ENCODE measurements at regions not wholly inside any gene's neighbourhood (a gene's known extent, or its start where the extent isn't known, plus 50 kb on each side); places are given as distances from the start of the nearest gene placed in this dataset.
"Not testable (repeated sequence)": the region's sequence is repeated elsewhere in the genome, so short reads cannot be mapped to it uniquely, and the experiment has no call there.

GRCh38 chr11:25456211-25456610, 875.7 kb upstream of the ANO3 start:
- H3K4me3 ChIP-seq (ENCODE audit: insufficient read depth, low read depth, low read length, poor library complexity, severe bottlenecking) = no peak overlapping the region
- H3K27me3 ChIP-seq (replicated peaks; ENCODE audit: control insufficient read depth, insufficient read depth, low read length, poor library complexity, severe bottlenecking) = no peaks in the 10 kb centered on the region
- no peaks in the 10 kb centered on the region for H3K36me3 ChIP-seq (ENCODE audit: control insufficient read depth, insufficient read depth, low read length)
- DNase-seq = no peak
- no peaks in the 10 kb centered on the region for H3K9me3 ChIP-seq (ENCODE audit: control insufficient read depth, low read length)
- no peaks in the 10 kb centered on the region for H3K4me1 ChIP-seq (ENCODE audit: control insufficient read depth, insufficient read depth, low read length, poor library complexity, severe bottlenecking)
- no peak overlapping the region for H3K27ac ChIP-seq (ENCODE audit: insufficient read depth, low read length, poor library complexity, severe bottlenecking)

- H3K9me3 ChIP-seq (ENCODE audit: control insufficient read depth, low read length) = peaks cover 5% of the 10 kb centered on the region
- H3K4me3 ChIP-seq (ENCODE audit: insufficient read depth, low read depth, low read length, poor library complexity, severe bottlenecking) = no peak overlapping the region
- DNase-seq = no peak
- no peak overlapping the region for H3K27ac ChIP-seq (ENCODE audit: insufficient read depth, low read length, poor library complexity, severe bottlenecking)
- no peaks in the 10 kb centered on the region for H3K27me3 ChIP-seq (replicated peaks; ENCODE audit: control insufficient read depth, insufficient read depth, low read length, poor library complexity, severe bottlenecking)
- H3K4me1 ChIP-seq (ENCODE audit: control insufficient read depth, insufficient read depth, low read length, poor library complexity, severe bottlenecking) = no peaks in the 10 kb centered on the region
- no peaks in the 10 kb centered on the region for H3K36me3 ChIP-seq (ENCODE audit: control insufficient read depth, insufficient read depth, low read length)
Measured at GRCh38 chr11:25483915-25484635, 847.9 kb upstream of the ANO3 start.

- Histone ChIP-seq H3K4me3 (ENCODE audit: insufficient read depth, low read depth, low read length, poor library complexity, severe bottlenecking) (no peak overlapping the region), H3K27me3 (replicated peaks; ENCODE audit: control insufficient read depth, insufficient read depth, low read length, poor library complexity, severe bottlenecking) (no peaks in the 10 kb centered on the region), H3K9me3 (ENCODE audit: control insufficient read depth, low read length) (peaks cover 5% of the 10 kb centered on the region), H3K36me3 (ENCODE audit: control insufficient read depth, insufficient read depth, low read length) (no peaks in the 10 kb centered on the region), H3K27ac (ENCODE audit: insufficient read depth, low read length, poor library complexity, severe bottlenecking) (no peak overlapping the region), H3K4me1 (ENCODE audit: control insufficient read depth, insufficient read depth, low read length, poor library complexity, severe bottlenecking) (no peaks in the 10 kb centered on the region)
- no peak for DNase-seq
Measured at GRCh38 chr11:25485315-25485714, 846.6 kb upstream of the ANO3 start.

- H3K4me1 ChIP-seq (ENCODE audit: control insufficient read depth, insufficient read depth, low read length, poor library complexity, severe bottlenecking); H3K9me3 ChIP-seq (ENCODE audit: control insufficient read depth, low read length); H3K27me3 ChIP-seq (replicated peaks; ENCODE audit: control insufficient read depth, insufficient read depth, low read length, poor library complexity, severe bottlenecking); DNase-seq; H3K36me3 ChIP-seq (ENCODE audit: control insufficient read depth, insufficient read depth, low read length); H3K4me3 ChIP-seq (ENCODE audit: insufficient read depth, low read depth, low read length, poor library complexity, severe bottlenecking); H3K27ac ChIP-seq (ENCODE audit: insufficient read depth, low read length, poor library complexity, severe bottlenecking): not testable (repeated sequence)
Measured at GRCh38 chr11:25486338-25486737, 845.6 kb upstream of the ANO3 start.

- H3K36me3 ChIP-seq (ENCODE audit: control insufficient read depth, insufficient read depth, low read length); DNase-seq; H3K27ac ChIP-seq (ENCODE audit: insufficient read depth, low read length, poor library complexity, severe bottlenecking); H3K4me1 ChIP-seq (ENCODE audit: control insufficient read depth, insufficient read depth, low read length, poor library complexity, severe bottlenecking); H3K27me3 ChIP-seq (replicated peaks; ENCODE audit: control insufficient read depth, insufficient read depth, low read length, poor library complexity, severe bottlenecking); H3K9me3 ChIP-seq (ENCODE audit: control insufficient read depth, low read length); H3K4me3 ChIP-seq (ENCODE audit: insufficient read depth, low read depth, low read length, poor library complexity, severe bottlenecking): not testable (repeated sequence)
Measured at GRCh38 chr11:25488176-25488575, 843.8 kb upstream of the ANO3 start.

GRCh38 chr11:25501426-25501825, 830.5 kb upstream of the ANO3 start:
- not testable (repeated sequence) for H3K36me3 ChIP-seq (ENCODE audit: control insufficient read depth, insufficient read depth, low read length); H3K27me3 ChIP-seq (replicated peaks; ENCODE audit: control insufficient read depth, insufficient read depth, low read length, poor library complexity, severe bottlenecking); H3K4me1 ChIP-seq (ENCODE audit: control insufficient read depth, insufficient read depth, low read length, poor library complexity, severe bottlenecking); H3K9me3 ChIP-seq (ENCODE audit: control insufficient read depth, low read length); H3K4me3 ChIP-seq (ENCODE audit: insufficient read depth, low read depth, low read length, poor library complexity, severe bottlenecking); DNase-seq; H3K27ac ChIP-seq (ENCODE audit: insufficient read depth, low read length, poor library complexity, severe bottlenecking)

GRCh38 chr11:25515576-25515975, 816.4 kb upstream of the ANO3 start:
- Histone ChIP-seq H3K9me3 (ENCODE audit: control insufficient read depth, low read length) (no peaks in the 10 kb centered on the region), H3K4me1 (ENCODE audit: control insufficient read depth, insufficient read depth, low read length, poor library complexity, severe bottlenecking) (no peaks in the 10 kb centered on the region), H3K36me3 (ENCODE audit: control insufficient read depth, insufficient read depth, low read length) (no peaks in the 10 kb centered on the region), H3K27me3 (replicated peaks; ENCODE audit: control insufficient read depth, insufficient read depth, low read length, poor library complexity, severe bottlenecking) (no peaks in the 10 kb centered on the region), H3K4me3 (ENCODE audit: insufficient read depth, low read depth, low read length, poor library complexity, severe bottlenecking) (no peak overlapping the region), H3K27ac (ENCODE audit: insufficient read depth, low read length, poor library complexity, severe bottlenecking) (no peak overlapping the region)
- no peak for DNase-seq

GRCh38 chr11:25520459-25520858, 811.5 kb upstream of the ANO3 start:
- H3K9me3 ChIP-seq (ENCODE audit: control insufficient read depth, low read length) = no peaks in the 10 kb centered on the region
- H3K27me3 ChIP-seq (replicated peaks; ENCODE audit: control insufficient read depth, insufficient read depth, low read length, poor library complexity, severe bottlenecking) = no peaks in the 10 kb centered on the region
- no peaks in the 10 kb centered on the region for H3K4me1 ChIP-seq (ENCODE audit: control insufficient read depth, insufficient read depth, low read length, poor library complexity, severe bottlenecking)
- no peak for DNase-seq
- no peak overlapping the region for H3K4me3 ChIP-seq (ENCODE audit: insufficient read depth, low read depth, low read length, poor library complexity, severe bottlenecking)
- H3K27ac ChIP-seq (ENCODE audit: insufficient read depth, low read length, poor library complexity, severe bottlenecking) = no peak overlapping the region
- H3K36me3 ChIP-seq (ENCODE audit: control insufficient read depth, insufficient read depth, low read length) = no peaks in the 10 kb centered on the region

- no peak overlapping the region for H3K4me3 ChIP-seq (ENCODE audit: insufficient read depth, low read depth, low read length, poor library complexity, severe bottlenecking)
- no peaks in the 10 kb centered on the region for H3K9me3 ChIP-seq (ENCODE audit: control insufficient read depth, low read length)
- H3K27ac ChIP-seq (ENCODE audit: insufficient read depth, low read length, poor library complexity, severe bottlenecking) = no peak overlapping the region
- no peaks in the 10 kb centered on the region for H3K36me3 ChIP-seq (ENCODE audit: control insufficient read depth, insufficient read depth, low read length)
- no peak for DNase-seq
- H3K4me1 ChIP-seq (ENCODE audit: control insufficient read depth, insufficient read depth, low read length, poor library complexity, severe bottlenecking) = no peaks in the 10 kb centered on the region
- H3K27me3 ChIP-seq (replicated peaks; ENCODE audit: control insufficient read depth, insufficient read depth, low read length, poor library complexity, severe bottlenecking) = no peaks in the 10 kb centered on the region
Measured at GRCh38 chr11:25527841-25528240, 804.1 kb upstream of the ANO3 start.

- DNase-seq = no peak
- no peak overlapping the region for H3K27ac ChIP-seq (ENCODE audit: insufficient read depth, low read length, poor library complexity, severe bottlenecking)
- H3K4me1 ChIP-seq (ENCODE audit: control insufficient read depth, insufficient read depth, low read length, poor library complexity, severe bottlenecking) = no peaks in the 10 kb centered on the region
- no peak overlapping the region for H3K4me3 ChIP-seq (ENCODE audit: insufficient read depth, low read depth, low read length, poor library complexity, severe bottlenecking)
- H3K27me3 ChIP-seq (replicated peaks; ENCODE audit: control insufficient read depth, insufficient read depth, low read length, poor library complexity, severe bottlenecking) = no peaks in the 10 kb centered on the region
- no peaks in the 10 kb centered on the region for H3K36me3 ChIP-seq (ENCODE audit: control insufficient read depth, insufficient read depth, low read length)
- no peaks in the 10 kb centered on the region for H3K9me3 ChIP-seq (ENCODE audit: control insufficient read depth, low read length)
Measured at GRCh38 chr11:25529572-25529971, 802.4 kb upstream of the ANO3 start.

All from effector memory CD4-positive, alpha-beta T cell (primary cell).